ENCODE measurements at regions not wholly inside any gene's neighbourhood (a gene's known extent, or its start where the extent isn't known, plus 50 kb on each side); places are given as distances from the start of the nearest gene placed in this dataset.

DNA sequence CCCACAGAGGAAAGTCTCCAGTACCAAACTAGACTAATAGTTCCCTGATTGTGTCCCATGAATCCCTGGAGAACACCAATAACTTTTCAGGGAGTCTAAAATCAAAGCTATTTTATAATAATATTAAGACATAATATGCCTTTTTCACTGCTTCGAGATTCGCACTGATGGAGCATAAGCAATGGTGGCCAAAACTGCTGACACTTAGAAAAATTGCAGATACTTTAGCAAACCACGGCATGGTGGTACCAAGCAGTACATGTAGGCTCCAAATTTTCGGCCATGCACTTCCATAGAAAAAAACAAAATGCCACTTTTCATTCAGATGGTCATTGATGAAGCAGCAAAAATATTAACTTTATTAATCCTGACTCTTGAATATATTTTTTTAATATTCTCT, 100.3 kb upstream of the PCSK1 start:
- no peaks in the 10 kb centered on the region for H3K79me2 ChIP-seq (ENCODE audit: low read depth)
- no peaks in the 10 kb centered on the region for H4K20me1 ChIP-seq (ENCODE audit: insufficient read depth)
- no peaks in the 10 kb centered on the region for H3F3A ChIP-seq (ENCODE audit: insufficient read depth, low read depth)
- no TSS peak for BruUV-seq (replicated peaks)
- ChIA-PET POLR2A (ENCODE audit: unreplicated experiment) (no interaction called here), CTCF (no interaction called here)
- H3K4me3 ChIP-seq: no peak overlapping the region
- TF ChIP-seq EZH2 (IDR thresholded peaks at IDR 0.05; ENCODE audit: low read depth): no peak
- TF ChIP-seq, protein P1, sequence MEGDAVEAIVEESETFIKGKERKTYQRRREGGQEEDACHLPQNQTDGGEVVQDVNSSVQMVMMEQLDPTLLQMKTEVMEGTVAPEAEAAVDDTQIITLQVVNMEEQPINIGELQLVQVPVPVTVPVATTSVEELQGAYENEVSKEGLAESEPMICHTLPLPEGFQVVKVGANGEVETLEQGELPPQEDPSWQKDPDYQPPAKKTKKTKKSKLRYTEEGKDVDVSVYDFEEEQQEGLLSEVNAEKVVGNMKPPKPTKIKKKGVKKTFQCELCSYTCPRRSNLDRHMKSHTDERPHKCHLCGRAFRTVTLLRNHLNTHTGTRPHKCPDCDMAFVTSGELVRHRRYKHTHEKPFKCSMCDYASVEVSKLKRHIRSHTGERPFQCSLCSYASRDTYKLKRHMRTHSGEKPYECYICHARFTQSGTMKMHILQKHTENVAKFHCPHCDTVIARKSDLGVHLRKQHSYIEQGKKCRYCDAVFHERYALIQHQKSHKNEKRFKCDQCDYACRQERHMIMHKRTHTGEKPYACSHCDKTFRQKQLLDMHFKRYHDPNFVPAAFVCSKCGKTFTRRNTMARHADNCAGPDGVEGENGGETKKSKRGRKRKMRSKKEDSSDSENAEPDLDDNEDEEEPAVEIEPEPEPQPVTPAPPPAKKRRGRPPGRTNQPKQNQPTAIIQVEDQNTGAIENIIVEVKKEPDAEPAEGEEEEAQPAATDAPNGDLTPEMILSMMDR (conservative IDR thresholded peaks at IDR 0.05): no peak
- peaks cover 8% of the 10 kb centered on the region for H3K4me1 ChIP-seq (replicated peaks; ENCODE audit: insufficient read depth)
- no peak overlapping the region for H2AFZ ChIP-seq
- DNase-seq: no peak
- no peak overlapping the region for H3K4me2 ChIP-seq
- intact Hi-C loops (cut with micrococcal nuclease; ENCODE audit: unreplicated experiment): no loop called here
- no peaks in the 10 kb centered on the region for H3K9me2 ChIP-seq (ENCODE audit: insufficient read depth)
- 0 out of 2 replicates have a peak, but pooled peaks cover 5% of the 10 kb centered on the region for H3K9me3 ChIP-seq (ENCODE audit: insufficient read depth, low read depth)
- no peak overlapping the region for H3K27ac ChIP-seq
- H3K36me3 ChIP-seq (ENCODE audit: low read depth): no peaks in the 10 kb centered on the region
- H3K27me3 ChIP-seq (ENCODE audit: insufficient read depth, low read depth): no peaks in the 10 kb centered on the region

DNA sequence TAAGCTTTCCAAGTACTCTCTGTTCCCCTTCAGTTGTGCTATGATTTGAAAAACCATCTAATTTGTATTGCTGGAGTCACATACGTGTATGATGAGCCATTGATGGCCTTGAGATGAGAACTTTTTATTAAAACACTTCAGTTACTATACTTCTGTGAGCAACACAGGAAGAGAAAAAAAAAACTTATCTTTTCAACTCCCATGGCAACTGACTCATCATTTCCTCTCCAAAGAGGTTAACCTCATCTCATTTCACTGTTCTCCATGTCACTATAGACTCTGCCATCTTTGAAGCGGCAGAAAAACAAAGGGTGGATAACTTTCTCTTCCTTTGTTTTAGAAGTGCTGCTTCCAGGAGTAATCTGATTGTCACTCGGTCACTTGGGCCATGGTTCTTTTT, 104.3 kb upstream of the PCSK1 start:
- Histone ChIP-seq H3K27ac (no peak overlapping the region), H3K4me2 (no peak overlapping the region)
- CTCF ChIA-PET: interaction anchor here (0.6 kb wide), 1 partner anchor 68 kb away, joined by 3 read pairs; no protein-coding TSS in a partner anchor

DNA sequence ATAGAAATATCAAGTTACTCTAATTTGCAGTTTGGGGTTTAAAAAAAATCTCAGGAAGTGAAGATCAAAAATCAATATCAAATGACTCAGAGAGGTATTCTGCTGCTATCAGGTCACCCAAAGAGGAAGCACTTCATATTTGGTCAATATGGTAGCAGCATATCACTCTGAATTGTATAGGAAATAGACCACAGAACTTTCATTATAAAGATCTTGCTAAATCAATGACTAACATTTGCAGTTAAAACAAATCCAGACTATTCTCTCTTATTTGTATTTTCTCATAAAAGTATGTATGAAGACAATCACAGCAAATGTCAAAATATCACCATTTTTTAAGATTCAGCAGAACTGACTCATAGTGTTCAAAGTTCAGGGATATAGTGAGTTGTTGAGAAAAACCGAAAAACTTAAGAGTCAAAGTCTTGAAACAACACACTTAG, 105.8 kb upstream of the PCSK1 start:
- Histone ChIP-seq H3K36me3 (ENCODE audit: low read depth) (no peaks in the 10 kb centered on the region), H3K27me3 (ENCODE audit: insufficient read depth, low read depth) (no peaks in the 10 kb centered on the region), H3K79me2 (ENCODE audit: low read depth) (no peaks in the 10 kb centered on the region), H4K20me1 (ENCODE audit: insufficient read depth) (no peaks in the 10 kb centered on the region), H3K9me3 (ENCODE audit: insufficient read depth, low read depth) (0 out of 2 replicates have a peak, but pooled peaks cover 3% of the 10 kb centered on the region), H2AFZ (peak overlapping the region; percentile 3; the same call in 1 of the 2 replicates), H3K9me2 (ENCODE audit: insufficient read depth) (no peaks in the 10 kb centered on the region), H3K4me1 (replicated peaks; ENCODE audit: insufficient read depth) (peaks cover 24% of the 10 kb centered on the region), H3F3A (ENCODE audit: insufficient read depth, low read depth) (peaks cover 8% of the 10 kb centered on the region), H3K4me3 (no peak overlapping the region), H3K4me2 (peak overlapping the region; percentile 60), H3K27ac (peak overlapping the region; percentile 61)
- intact Hi-C loops (cut with micrococcal nuclease; ENCODE audit: unreplicated experiment): no loop called here
- peak in 1 of 2 experiments; percentile 76 for DNase-seq
- POLR2A ChIA-PET (ENCODE audit: unreplicated experiment): no interaction called here
- CTCF ChIA-PET: no interaction called here
- TF ChIP-seq, protein P1 (conservative IDR thresholded peaks at IDR 0.05): no peak
- no peak for TF ChIP-seq EZH2 (IDR thresholded peaks at IDR 0.05; ENCODE audit: low read depth)
- no TSS peak for BruUV-seq (replicated peaks)

More for the DNA sequence above, 104.3 kb upstream of the PCSK1 start:
- Histone ChIP-seq H3K9me2 (ENCODE audit: insufficient read depth) (no peaks in the 10 kb centered on the region), H2AFZ (no peak overlapping the region), H3F3A (ENCODE audit: insufficient read depth, low read depth) (peaks cover 8% of the 10 kb centered on the region), H3K9me3 (ENCODE audit: insufficient read depth, low read depth) (0 out of 2 replicates have a peak, but pooled peaks cover 3% of the 10 kb centered on the region), H3K79me2 (ENCODE audit: low read depth) (no peaks in the 10 kb centered on the region), H3K4me3 (no peak overlapping the region), H4K20me1 (ENCODE audit: insufficient read depth) (no peaks in the 10 kb centered on the region), H3K27me3 (ENCODE audit: insufficient read depth, low read depth) (no peaks in the 10 kb centered on the region), H3K36me3 (ENCODE audit: low read depth) (no peaks in the 10 kb centered on the region), H3K4me1 (replicated peaks; ENCODE audit: insufficient read depth) (peaks cover 24% of the 10 kb centered on the region)
- no peak for TF ChIP-seq EZH2 (IDR thresholded peaks at IDR 0.05; ENCODE audit: low read depth)
- TF ChIP-seq, protein P1 (conservative IDR thresholded peaks at IDR 0.05): no peak
- intact Hi-C loops (cut with micrococcal nuclease; ENCODE audit: unreplicated experiment): no loop called here
- BruUV-seq (replicated peaks): no TSS peak
- no peak for DNase-seq
- POLR2A ChIA-PET (ENCODE audit: unreplicated experiment): interaction anchor here (0.6 kb wide), 1 partner anchor 220 kb away, joined by 3 read pairs; no protein-coding TSS in a partner anchor

Data from PC-9 (cell line).